IMR-90 (cell line): ENCODE measurements at regions not wholly inside any gene's neighbourhood (a gene's known extent, or its start where the extent isn't known, plus 50 kb on each side); places are given as distances from the start of the nearest gene placed in this dataset.
"Not testable (repeated sequence)": the region's sequence is repeated elsewhere in the genome, so short reads cannot be mapped to it uniquely, and the experiment has no call there.

Source experiments
- BHLHE40 ChIP-seq: fragments of 150-350 bp; IDR thresholded peaks from 2 replicates; pipeline ENCODE4 v1.6.1; 2016; ENCODE audit warnings: mild to moderate bottlenecking, low read depth, low read length
- CTCF ChIP-seq: conservative IDR thresholded peaks from 2 replicates; pipeline ENCODE4 v1.5.1; 2012; ENCODE audit warnings: mild to moderate bottlenecking, low read depth, low read length, improper control_type of control experiment
- MXI1 ChIP-seq: IDR thresholded peaks from 2 replicates; pipeline ENCODE4 v1.6.1; 2012; ENCODE audit warnings: low read depth, mild to moderate bottlenecking, low read length, moderate library complexity, borderline replicate concordance
- POLR2A ChIP-seq: IDR thresholded peaks from 2 replicates; pipeline ENCODE4 v1.6.1; 2012; ENCODE audit warnings: mild to moderate bottlenecking, low read depth, low read length
- RFX5 ChIP-seq: IDR thresholded peaks from 2 replicates; pipeline ENCODE4 v1.8.0; 2012; ENCODE audit warnings: low read depth, mild to moderate bottlenecking, low read length, moderate library complexity

GRCh38 chr6:130644769-130645168 lies 182.4 kb upstream of the SMLR1 start:
- not testable (repeated sequence) for TF ChIP-seq CTCF, POLR2A, BHLHE40, RFX5, MXI1
